ENCODE measurements at regions not wholly inside any gene's neighbourhood (a gene's known extent, or its start where the extent isn't known, plus 50 kb on each side); places are given as distances from the start of the nearest gene placed in this dataset.

DNA sequence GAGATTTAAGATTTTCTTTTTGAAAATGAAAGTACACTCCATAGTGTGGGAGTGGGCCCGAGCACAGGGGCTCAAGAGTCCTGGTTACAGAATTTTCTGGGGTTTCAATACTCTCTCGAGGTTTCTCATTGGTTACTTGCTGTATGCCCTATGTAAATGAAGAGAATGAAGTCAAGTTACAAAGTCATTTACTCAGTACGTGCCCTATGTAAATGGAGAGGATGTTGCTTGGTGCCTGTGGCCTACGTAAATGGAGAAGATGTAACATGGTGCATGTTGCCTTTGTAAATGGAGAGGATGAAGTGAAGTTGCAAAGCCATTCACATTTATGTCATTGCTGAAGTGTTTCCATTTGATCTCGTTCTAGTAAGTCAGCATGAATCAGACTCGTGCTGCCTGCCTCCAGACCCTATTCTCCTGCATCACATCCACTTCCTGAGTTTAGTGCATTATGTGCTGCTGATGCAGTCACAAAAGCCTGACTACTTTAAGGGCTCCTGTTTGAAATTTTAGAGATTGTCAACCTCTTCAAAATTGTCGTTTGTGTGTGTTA, 302.0 kb downstream of the ZBBX start:
- Histone ChIP-seq H3K36me3 (no peaks in the 10 kb centered on the region), H3K9me3 (no peaks in the 10 kb centered on the region), H3K27me3 (no peaks in the 10 kb centered on the region), H3K4me1 (no peaks in the 10 kb centered on the region), H3K27ac (replicated peaks in 1 of 4) (no peak overlapping the region), H3K4me3 (no peak overlapping the region)
- intact Hi-C loops (cut with DNase I), result no loop called here
- 81% methylated on average over 7 of the region's 7 CpGs for WGBS
- TF ChIP-seq CTCF (IDR thresholded peaks at IDR 0.05) (no peak), POLR2AphosphoS5 (IDR thresholded peaks at IDR 0.05) (no peak), EP300 (IDR thresholded peaks at IDR 0.05) (no peak), POLR2A (IDR thresholded peaks at IDR 0.05; ENCODE audit: low read depth) (no peak)
- no peak for DNase-seq (ENCODE audit: extremely low spot score)

DNA sequence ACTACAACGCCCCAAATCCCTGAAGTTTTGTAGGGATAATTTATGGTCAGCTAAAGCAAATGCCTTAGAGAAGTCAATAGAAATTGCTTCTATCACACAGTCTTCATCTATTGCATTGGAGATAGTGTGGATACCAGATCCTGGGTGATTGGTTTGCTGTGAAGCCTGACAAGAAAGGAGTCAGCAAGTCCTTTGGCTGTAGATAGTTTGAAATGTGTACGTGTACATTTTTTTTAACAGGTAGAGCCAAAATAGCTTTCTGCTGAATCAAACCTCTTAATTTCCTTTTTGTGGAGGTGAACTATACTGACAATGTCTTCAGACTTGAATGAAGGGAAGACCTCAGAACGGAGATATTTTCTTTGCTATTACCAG, 312.3 kb downstream of the ZBBX start:
- TF ChIP-seq POLR2AphosphoS5 (IDR thresholded peaks at IDR 0.05) (no peak), EP300 (IDR thresholded peaks at IDR 0.05) (no peak), CTCF (IDR thresholded peaks at IDR 0.05) (no peak), POLR2A (IDR thresholded peaks at IDR 0.05; ENCODE audit: low read depth) (no peak)
- Histone ChIP-seq H3K36me3 (no peaks in the 10 kb centered on the region), H3K9me3 (no peaks in the 10 kb centered on the region), H3K27me3 (no peaks in the 10 kb centered on the region), H3K4me3 (no peak overlapping the region), H3K27ac (replicated peaks in 1 of 4) (no peak overlapping the region), H3K4me1 (no peaks in the 10 kb centered on the region)
- no peak for DNase-seq (ENCODE audit: extremely low spot score)
- 55% methylated on average over 3 of the region's 3 CpGs for WGBS
- intact Hi-C loops (cut with DNase I), result no loop called here

- DNase-seq (ENCODE audit: extremely low spot score), result no peak
- intact Hi-C loops (cut with DNase I), result no loop called here
- 43% methylated on average over 5 of the region's 5 CpGs for WGBS
Observed at GRCh38 chr3:167066977-167067786, 312.9 kb downstream of the ZBBX start.

DNA sequence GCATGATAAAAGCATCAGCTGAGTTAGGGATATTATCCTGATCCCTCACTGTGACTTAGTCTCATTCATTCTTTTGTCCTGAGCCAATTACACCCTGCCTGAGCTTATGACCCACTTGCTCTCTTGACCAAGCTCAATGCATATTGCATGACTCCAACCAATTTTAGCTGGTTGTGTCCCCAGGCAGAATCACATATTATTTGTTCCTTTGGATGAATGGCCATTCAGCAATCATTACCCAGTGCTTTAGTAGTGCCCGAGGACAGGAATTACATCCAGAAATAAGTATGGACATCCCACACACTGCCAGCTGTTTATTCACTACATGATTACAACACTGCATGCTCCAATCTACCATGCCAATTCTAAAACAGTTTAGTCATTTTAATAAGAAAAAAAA, 322.5 kb downstream of the ZBBX start:
- 86% methylated on average over 1 of the region's 1 CpG for WGBS
- Histone ChIP-seq H3K36me3 (no peaks in the 10 kb centered on the region), H3K4me3 (no peak overlapping the region), H3K27ac (replicated peaks in 1 of 4) (no peak overlapping the region), H3K27me3 (no peaks in the 10 kb centered on the region), H3K4me1 (no peaks in the 10 kb centered on the region), H3K9me3 (no peaks in the 10 kb centered on the region)
- no peak for TF ChIP-seq EP300 (IDR thresholded peaks at IDR 0.05)
- no peak for TF ChIP-seq POLR2AphosphoS5 (IDR thresholded peaks at IDR 0.05)
- TF ChIP-seq CTCF (IDR thresholded peaks at IDR 0.05), result no peak
- TF ChIP-seq POLR2A (IDR thresholded peaks at IDR 0.05; ENCODE audit: low read depth), result no peak
- intact Hi-C loops (cut with DNase I), result no loop called here
- no peak for DNase-seq (ENCODE audit: extremely low spot score)

More at GRCh38 chr3:167066977-167067786, 312.9 kb downstream of the ZBBX start:
- TF ChIP-seq POLR2AphosphoS5 (IDR thresholded peaks at IDR 0.05) (no peak), CTCF (IDR thresholded peaks at IDR 0.05) (no peak), POLR2A (IDR thresholded peaks at IDR 0.05; ENCODE audit: low read depth) (no peak), EP300 (IDR thresholded peaks at IDR 0.05) (no peak)
- Histone ChIP-seq H3K27me3 (no peaks in the 10 kb centered on the region), H3K36me3 (no peaks in the 10 kb centered on the region), H3K27ac (replicated peaks in 1 of 4) (no peak overlapping the region), H3K4me1 (no peaks in the 10 kb centered on the region), H3K4me3 (no peak overlapping the region), H3K9me3 (no peaks in the 10 kb centered on the region)

All from esophagus muscularis mucosa (tissue), 4 donors.